ENCODE measurements at regions not wholly inside any gene's neighbourhood (a gene's known extent, or its start where the extent isn't known, plus 50 kb on each side); places are given as distances from the start of the nearest gene placed in this dataset.

DNA sequence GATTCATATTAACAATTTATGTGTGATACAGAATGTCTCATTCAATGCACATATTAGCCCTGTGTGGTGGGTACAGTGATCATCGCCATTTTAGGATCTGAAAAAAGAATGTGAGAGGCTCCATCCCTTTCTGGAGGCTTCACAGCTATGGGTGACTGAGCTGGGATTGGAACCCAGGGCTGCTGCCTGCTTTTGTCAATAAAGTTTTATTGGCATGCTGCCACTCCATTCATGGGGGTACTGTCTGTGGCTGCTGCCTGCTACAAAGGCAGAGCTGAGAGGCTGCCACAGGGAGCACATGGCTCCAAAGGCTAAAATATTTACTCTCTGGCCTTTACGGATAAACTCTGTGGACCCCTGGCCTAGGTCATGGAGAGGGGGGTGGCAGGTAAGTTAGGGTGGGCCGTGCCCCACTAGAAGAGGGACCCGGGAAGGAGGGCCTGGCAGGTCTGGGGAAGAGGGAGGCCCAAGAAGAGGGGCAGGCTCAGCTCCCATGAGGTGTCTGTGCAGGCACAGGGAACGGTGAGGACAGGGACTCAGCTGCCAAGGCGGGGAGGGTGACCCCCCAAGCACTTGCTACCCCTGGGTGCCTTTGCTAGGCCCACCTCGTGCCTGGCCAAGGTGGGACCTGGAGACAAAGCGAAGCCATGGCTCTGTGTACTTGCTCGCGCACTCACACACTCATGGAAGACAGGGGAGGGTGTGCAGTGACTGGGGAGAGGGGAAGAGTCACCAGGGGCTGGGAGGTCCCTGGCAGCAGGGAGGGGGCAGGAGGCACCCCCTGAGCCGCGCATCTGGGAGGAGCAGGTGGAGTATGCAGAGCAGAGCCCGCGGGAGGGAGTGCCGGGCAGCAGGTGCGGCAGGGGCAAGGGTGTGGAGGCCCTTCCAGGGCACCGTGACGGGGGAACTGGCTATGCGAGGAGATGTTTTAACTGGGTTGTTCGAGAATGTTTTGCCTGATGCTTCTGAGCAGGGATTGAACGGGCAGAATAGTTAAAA, 335.3 kb downstream of the CTTN start:
- FAIRE-seq: no peak
- DNase-seq (ENCODE audit: insufficient read length, low spot score): no peak

- DNase-seq (ENCODE audit: insufficient read length, low spot score): no peak
- FAIRE-seq: no peak
Observed at GRCh38 chr11:70734379-70734778, 336.1 kb downstream of the CTTN start.

DNA sequence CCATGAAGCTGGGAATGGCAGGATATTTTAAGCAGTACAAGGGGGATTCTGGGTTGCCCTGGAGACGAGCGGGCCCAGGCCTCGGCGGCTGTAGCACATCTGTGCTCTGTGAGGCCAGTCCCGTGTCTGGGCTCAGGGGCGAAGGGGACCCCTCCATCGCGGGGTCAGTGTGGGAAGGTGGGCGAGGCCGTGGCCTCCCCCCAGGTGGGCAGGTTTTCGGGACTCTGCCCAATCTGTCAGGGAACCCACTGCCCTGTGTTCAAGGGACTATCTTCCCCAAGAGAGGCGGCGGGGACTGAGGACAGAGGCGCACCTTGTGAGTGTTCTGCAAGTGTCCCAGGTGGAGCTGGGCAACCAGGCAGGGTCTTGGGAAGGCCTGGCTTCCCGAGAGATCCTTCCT, 336.6 kb downstream of the CTTN start:
- FAIRE-seq (no peak), DNase-seq (ENCODE audit: insufficient read length, low spot score) (no peak)

- DNase-seq (ENCODE audit: insufficient read length, low spot score): no peak
- no peak for FAIRE-seq
Observed at GRCh38 chr11:70735976-70736375, 337.6 kb downstream of the CTTN start.

DNA sequence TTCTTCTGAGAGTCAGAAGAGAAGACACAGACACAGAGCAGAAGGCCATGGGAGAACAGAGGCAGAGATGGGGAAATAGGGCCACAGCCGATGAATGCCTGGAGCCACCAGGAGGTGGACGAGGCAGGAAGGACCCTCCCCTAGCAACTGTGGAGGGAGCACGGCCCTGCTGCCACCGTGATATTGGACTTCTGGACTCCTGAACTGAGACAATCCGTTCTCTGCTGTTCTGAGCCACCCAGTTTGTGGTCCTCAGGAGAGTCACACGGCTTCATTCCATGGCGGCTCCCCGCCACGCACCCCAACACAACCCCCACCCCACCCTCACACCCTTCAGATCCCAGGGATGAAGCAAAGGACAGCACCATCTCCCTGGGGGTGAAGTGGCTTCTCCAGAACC, 338.1 kb downstream of the CTTN start:
- FAIRE-seq: no peak

DNA sequence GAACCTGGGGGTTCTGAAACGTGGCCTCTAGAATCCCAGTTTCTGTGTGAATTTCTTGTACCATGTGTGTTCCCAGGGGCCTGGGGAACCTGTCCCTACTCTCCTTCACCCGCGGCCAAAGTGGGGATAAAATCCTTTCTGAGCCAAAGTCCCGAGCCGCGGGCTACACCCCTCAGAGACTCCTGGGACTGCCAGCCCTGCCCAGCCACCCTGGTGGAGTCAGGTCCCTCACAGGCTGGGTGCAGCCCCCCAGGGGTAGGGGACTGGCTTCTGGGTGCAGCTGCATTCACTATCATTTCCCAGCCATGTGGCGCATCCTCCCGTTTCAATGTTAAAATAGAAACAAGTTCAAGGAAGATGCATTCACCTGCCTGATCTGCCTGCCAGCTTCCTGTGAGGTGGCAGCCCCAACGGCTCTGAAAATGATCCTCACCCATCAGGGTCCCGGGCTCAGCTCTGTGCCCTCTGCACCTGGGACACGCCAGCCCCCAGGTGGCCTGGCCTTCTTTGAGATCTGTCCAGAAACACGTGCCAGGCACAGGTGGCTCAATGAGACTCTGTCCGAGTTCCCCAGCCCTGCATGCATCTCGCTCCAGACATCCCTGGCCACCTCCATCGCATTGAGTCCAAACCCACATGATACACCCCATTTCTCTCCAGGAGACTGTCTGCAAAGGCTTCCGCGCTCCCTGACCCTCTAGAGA, 338.8 kb downstream of the CTTN start:
- DNase-seq (ENCODE audit: insufficient read length, low spot score) (no peak), FAIRE-seq (no peak)

More for the DNA sequence above, 338.1 kb downstream of the CTTN start:
- DNase-seq (ENCODE audit: insufficient read length, low spot score): no peak

DNA sequence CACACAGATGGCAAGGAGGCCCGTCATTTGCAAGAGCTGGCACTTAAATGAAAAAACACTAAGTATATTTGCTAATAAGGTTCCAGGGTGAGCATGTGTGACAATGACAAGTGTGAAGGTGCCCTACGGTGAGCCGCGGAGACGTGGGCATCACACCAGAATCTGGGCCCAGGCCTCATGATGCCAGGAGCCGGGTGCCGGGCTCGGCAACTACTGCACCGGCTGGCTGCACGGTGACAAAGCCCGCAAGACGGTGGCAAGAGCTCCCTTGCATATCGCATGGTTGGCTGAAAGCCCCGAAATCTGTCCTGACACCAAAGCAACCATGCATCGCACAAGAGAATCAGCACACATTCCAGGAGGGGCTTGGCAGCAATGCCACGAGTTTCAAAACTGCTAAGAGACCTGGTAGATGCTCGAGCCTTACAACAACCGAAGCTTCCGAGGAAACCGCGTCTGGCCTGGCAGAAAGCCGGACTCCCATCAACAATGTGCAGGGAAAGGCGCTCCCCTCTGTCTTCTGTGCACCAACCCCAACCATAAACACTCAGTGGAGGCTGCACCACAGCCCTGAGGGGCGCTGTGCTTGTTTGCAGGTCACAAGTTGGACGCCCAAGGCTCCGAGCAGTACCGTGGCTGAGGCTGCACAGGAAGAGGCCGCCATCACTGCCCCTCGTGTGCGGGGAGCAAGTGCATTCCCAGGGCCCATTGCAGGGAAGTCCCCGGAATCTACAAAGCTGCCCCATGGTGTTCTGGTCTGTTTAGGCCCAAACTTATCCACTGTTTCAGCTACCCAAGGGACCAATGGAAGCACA, 339.7 kb downstream of the CTTN start:
- no peak for FAIRE-seq
- DNase-seq (ENCODE audit: insufficient read length, low spot score): no peak

GRCh38 chr11:70738661-70739060, 340.3 kb downstream of the CTTN start:
- DNase-seq (ENCODE audit: insufficient read length, low spot score) (no peak), FAIRE-seq (no peak)

- DNase-seq (ENCODE audit: insufficient read length, low spot score) (no peak), FAIRE-seq (no peak)
Observed at GRCh38 chr11:70739091-70739490, 340.8 kb downstream of the CTTN start.

GRCh38 chr11:70739811-70740487, 341.6 kb downstream of the CTTN start:
- DNase-seq (ENCODE audit: insufficient read length, low spot score): no peak
- FAIRE-seq: peak; percentile 49

- FAIRE-seq (no peak), DNase-seq (ENCODE audit: insufficient read length, low spot score) (no peak)
Observed at GRCh38 chr11:70740488-70740851, 342.1 kb downstream of the CTTN start.

DNA sequence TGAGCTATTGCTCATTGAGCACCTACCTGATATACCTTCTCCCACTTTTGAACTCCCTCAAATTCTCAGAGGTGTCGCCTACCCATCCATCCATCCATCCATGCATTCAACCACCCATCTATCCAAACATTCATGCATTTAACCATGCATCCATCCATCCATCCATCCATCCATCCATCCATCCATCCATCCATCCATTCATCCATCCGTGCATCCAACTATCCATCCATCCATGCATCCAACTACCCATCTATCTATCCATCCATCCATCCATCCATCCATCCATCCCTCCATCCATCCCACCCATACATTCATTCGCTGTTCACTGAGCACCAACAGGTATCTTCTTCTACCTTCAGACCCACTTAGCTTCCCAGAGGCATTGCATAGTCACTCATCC, 342.8 kb downstream of the CTTN start:
- FAIRE-seq (no peak), DNase-seq (ENCODE audit: insufficient read length, low spot score) (no peak)

DNA sequence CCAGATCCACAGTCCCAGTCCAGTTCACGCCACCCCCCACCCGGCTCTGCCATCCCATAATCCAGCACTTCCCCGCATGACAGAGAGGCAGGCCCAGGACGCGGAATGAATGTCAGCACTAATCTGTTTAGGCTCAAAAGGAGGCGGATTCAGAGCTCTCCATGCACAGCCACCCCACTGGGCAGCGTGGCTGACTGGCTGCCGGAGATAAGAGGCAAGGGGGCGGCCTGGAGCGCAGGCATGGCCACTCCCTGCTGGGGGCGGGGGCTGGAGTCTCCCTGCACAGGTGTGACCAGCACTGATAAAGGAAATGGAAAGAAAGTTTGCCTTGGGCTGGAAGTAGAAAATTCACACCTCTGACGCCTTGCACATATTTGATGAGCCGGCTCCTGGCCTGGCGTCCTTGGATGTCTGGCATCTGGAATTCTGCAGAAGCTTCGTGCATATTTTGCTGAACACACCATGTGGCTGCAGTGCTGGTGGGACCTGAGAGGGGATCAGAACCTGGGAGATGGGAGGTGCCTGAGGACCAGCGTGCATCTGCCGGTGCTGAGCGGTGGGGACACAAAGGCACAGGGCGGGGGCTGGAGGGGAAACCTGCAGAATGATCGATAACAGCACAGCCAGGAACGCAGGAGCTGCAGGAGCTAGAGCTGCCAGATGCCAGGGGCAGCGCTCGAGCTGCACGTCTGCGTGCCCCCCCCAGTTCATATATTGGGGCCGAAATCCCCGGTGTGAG, 344.4 kb downstream of the CTTN start:
- FAIRE-seq (no peak), DNase-seq (ENCODE audit: insufficient read length, low spot score) (no peak)

GRCh38 chr11:70743329-70743728, 345.0 kb downstream of the CTTN start:
- no peak for DNase-seq (ENCODE audit: insufficient read length, low spot score)
- no peak for FAIRE-seq

- no peak for DNase-seq (ENCODE audit: insufficient read length, low spot score)
- FAIRE-seq: no peak
Observed at GRCh38 chr11:70743941-70744351, 345.6 kb downstream of the CTTN start.

- no peak for FAIRE-seq
- no peak for DNase-seq (ENCODE audit: insufficient read length, low spot score)
Observed at GRCh38 chr11:70744396-70745185, 346.3 kb downstream of the CTTN start.

GRCh38 chr11:70745451-70745850, 347.1 kb downstream of the CTTN start:
- FAIRE-seq (no peak), DNase-seq (ENCODE audit: insufficient read length, low spot score) (no peak)

DNA sequence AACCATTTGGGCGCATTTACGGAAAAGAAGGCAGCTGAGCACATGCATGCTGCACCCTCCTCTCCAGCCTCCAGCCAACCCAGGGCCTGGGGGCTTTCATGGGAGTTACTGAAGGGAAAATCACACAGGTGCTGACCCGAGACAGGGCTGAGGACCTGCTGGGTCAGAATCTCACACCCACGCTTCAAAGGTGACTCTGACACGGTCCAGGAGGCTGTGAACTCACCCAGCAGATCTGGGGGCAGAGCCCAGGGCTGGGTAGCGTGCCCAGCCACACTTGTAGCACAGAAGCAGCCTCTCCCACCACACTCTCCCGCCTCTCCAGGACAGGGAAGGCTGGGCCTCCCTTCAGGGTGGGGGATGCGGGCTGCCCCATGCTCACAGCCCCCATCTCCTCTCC, 347.6 kb downstream of the CTTN start:
- FAIRE-seq (no peak), DNase-seq (ENCODE audit: insufficient read length, low spot score) (no peak)

- no peak for FAIRE-seq
Observed at GRCh38 chr11:70746351-70746750, 348.0 kb downstream of the CTTN start.

More at GRCh38 chr11:70746351-70746750, 348.0 kb downstream of the CTTN start:
- no peak for DNase-seq (ENCODE audit: insufficient read length, low spot score)
